Upper lobe of left lung (tissue), 6 donors: ENCODE measurements at regions not wholly inside any gene's neighbourhood (a gene's known extent, or its start where the extent isn't known, plus 50 kb on each side); places are given as distances from the start of the nearest gene placed in this dataset.

Source experiments
- ATAC-seq, 2 donors: fragments of 200-7000 bp; cut with Tn5 transposase; one replicate each; pipeline ENCODE4 v1.9.1; 2022; ENCODE audit warnings: mild to moderate bottlenecking in 2 of 2, moderate library complexity in 2 of 2; ENCODE audit not compliant: low FRiP score in 2 of 2
- DNase-seq, 2 donors: peaks; one replicate each; pipeline ENCODE4 v3.0.0-alpha.2; 2019 to 2020
- H3K27ac ChIP-seq, 4 donors: fragments of 200-600 bp; sonication (generic); one replicate each; pipeline ENCODE4 v1.5.1; 2016 to 2019
- H3K27me3 ChIP-seq, 4 donors: fragments of 200-600 bp; sonication (generic); one replicate each; pipeline ENCODE4 v1.5.1; 2017 to 2019
- H3K36me3 ChIP-seq, 4 donors: fragments of 200-600 bp; sonication (generic); one replicate each; pipeline ENCODE4 v1.5.1; 2016 to 2019
- H3K4me1 ChIP-seq, 4 donors: fragments of 200-600 bp; sonication (generic); one replicate each; pipeline ENCODE4 v1.5.1; 2018 to 2019
- H3K4me3 ChIP-seq, 4 donors: fragments of 200-600 bp; sonication (generic); one replicate each; pipeline ENCODE4 v1.5.1; 2017 to 2019; ENCODE audit warnings: mild to moderate bottlenecking in 2 of 4, moderate library complexity in 1 of 4
- H3K9me3 ChIP-seq, 4 donors: fragments of 200-600 bp; sonication (generic); one replicate each; pipeline ENCODE4 v1.5.1; 2018 to 2019
- EP300 ChIP-seq, 4 donors: sonication (generic); formaldehyde crosslinking; IDR thresholded peaks; one replicate each; pipeline ENCODE4 v1.5.1; 2017; ENCODE audit warnings: antibody characterized with exemption in 4 of 4, control low read depth in 2 of 4
- POLR2A ChIP-seq, 4 donors: fragments of 450-650 bp; IDR thresholded peaks; one replicate each; pipeline ENCODE4 v1.5.1; 2016 to 2017; ENCODE audit warnings: antibody characterized with exemption in 4 of 4, mild to moderate bottlenecking in 2 of 4
- POLR2AphosphoS5 ChIP-seq, 2 donors: sonication (generic); formaldehyde crosslinking; IDR thresholded peaks; one replicate each; pipeline ENCODE4 v1.5.1; 2017; ENCODE audit warnings: antibody characterized with exemption in 2 of 2
- WGBS, 2 donors: methylation state at CpG; one replicate each; pipeline ENCODE4 v1.1.5; 2017 to 2018; 5-methylcytosine and 5-hydroxymethylcytosine counted together
- TF ChIP-seq, protein P1 (sequence below), 6 experiments: fragments of 450-650 bp in 4 of 6; fragments of 200-600 bp in 2 of 6; sonication (generic) in 2 of 6; IDR thresholded peaks; one replicate each; pipeline ENCODE4 v1.5.1; 2016 to 2019; ENCODE audit warnings: antibody characterized with exemption in 6 of 6
- donor health status: DM: no; HTN: no; CAD: no; lungs with moderate emphysema.
- donor health status: DM: no; HTN: yes; CAD: no; lungs with severe emphysema.

DNA sequence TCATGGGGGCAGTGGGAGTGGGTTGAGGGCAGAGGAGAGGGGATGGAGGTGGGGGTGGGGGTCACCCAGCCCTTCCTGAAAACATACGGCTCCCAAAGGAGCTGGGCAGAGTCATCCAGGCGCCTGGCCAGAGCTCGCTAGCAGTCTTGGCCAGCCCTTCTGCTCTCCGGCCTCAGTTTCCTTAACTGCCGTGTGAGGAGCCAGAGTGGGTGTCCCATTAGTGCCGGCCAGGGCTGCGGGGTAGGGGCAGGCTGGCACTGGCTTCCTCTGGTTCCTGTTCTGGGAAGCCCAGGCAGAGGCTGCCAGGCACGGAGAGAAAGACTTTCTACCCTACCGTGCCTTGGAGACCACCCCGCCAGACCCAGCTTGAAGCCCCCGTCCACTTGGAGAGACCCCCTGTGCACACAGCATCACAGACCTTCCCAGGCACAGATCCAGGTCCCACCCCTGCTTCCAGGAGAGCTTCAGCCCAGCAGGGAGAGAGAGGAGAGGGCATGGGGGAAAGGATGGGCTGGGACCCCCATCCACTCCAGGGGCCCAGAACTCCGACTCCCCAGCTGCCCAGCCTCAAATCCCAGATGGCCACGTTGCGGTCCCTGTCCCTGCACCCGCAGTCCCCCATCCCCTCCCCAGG lies 93.3 kb downstream of the RFLNA start:
- Histone ChIP-seq H3K27ac (peak overlapping the region; percentile 89 to 95 (median 90)), H3K9me3 (no peaks in the 10 kb centered on the region), H3K27me3 (no peaks in the 10 kb centered on the region), H3K4me3 (peak overlapping the region in 3 of 4 donors; percentile 44 to 63 (median 55)), H3K36me3 (peaks cover 3 to 36% (median 24%) of the 10 kb centered on the region in 4 donors), H3K4me1 (peaks cover 61 to 89% (median 68%) of the 10 kb centered on the region in 4 donors)
- 47 to 50% methylated on average over 5 to 13 of the region's 15 CpGs for WGBS, 2 donors
- ATAC-seq (no peak), DNase-seq (no peak)
- TF ChIP-seq, protein P1, sequence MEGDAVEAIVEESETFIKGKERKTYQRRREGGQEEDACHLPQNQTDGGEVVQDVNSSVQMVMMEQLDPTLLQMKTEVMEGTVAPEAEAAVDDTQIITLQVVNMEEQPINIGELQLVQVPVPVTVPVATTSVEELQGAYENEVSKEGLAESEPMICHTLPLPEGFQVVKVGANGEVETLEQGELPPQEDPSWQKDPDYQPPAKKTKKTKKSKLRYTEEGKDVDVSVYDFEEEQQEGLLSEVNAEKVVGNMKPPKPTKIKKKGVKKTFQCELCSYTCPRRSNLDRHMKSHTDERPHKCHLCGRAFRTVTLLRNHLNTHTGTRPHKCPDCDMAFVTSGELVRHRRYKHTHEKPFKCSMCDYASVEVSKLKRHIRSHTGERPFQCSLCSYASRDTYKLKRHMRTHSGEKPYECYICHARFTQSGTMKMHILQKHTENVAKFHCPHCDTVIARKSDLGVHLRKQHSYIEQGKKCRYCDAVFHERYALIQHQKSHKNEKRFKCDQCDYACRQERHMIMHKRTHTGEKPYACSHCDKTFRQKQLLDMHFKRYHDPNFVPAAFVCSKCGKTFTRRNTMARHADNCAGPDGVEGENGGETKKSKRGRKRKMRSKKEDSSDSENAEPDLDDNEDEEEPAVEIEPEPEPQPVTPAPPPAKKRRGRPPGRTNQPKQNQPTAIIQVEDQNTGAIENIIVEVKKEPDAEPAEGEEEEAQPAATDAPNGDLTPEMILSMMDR (IDR thresholded peaks at IDR 0.05): no peak

DNA sequence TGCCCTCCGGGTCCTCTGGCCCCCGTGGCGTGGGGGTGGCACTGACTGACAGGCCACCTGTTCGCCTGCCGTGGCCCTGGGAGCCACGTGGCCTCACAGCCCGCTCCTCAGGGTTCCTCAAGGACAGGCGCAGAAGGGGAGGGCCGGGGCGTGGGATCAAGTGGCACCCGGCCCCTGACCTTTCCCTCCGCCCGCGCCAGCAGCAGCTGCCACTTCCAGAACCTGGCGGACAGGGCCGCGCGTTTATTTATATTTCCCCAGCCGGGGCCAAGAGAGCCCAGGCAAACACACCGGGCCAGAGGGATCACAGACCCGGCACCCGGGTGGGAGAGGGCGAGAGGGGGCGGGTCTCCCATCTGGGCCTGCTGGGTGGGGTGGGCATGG lies 92.6 kb downstream of the RFLNA start:
- DNase-seq: peak; percentile 72 to 87
- H3K36me3 ChIP-seq: peaks cover 3 to 42% (median 25%) of the 10 kb centered on the region in 4 donors
- peak overlapping the region; percentile 89 to 95 (median 90) for H3K27ac ChIP-seq
- no peaks in the 10 kb centered on the region for H3K9me3 ChIP-seq
- ATAC-seq: no peak
- peaks cover 57 to 87% (median 66%) of the 10 kb centered on the region in 4 donors for H3K4me1 ChIP-seq
- H3K4me3 ChIP-seq: peak overlapping the region in 3 of 4 donors; percentile 44 to 63 (median 55)
- WGBS, 2 donors: 29 to 35% methylated on average over 10 to 24 of the region's 24 CpGs
- TF ChIP-seq, protein P1 (IDR thresholded peaks at IDR 0.05): peak in 1 of 6 experiments; percentile 4
- peak in 1 of 2 donors; percentile 58 for TF ChIP-seq POLR2AphosphoS5 (IDR thresholded peaks at IDR 0.05)
- no peak for TF ChIP-seq POLR2A (IDR thresholded peaks at IDR 0.05)
- TF ChIP-seq EP300 (IDR thresholded peaks at IDR 0.05): peak in 1 of 4 donors; percentile 31
- H3K27me3 ChIP-seq: no peaks in the 10 kb centered on the region

DNA sequence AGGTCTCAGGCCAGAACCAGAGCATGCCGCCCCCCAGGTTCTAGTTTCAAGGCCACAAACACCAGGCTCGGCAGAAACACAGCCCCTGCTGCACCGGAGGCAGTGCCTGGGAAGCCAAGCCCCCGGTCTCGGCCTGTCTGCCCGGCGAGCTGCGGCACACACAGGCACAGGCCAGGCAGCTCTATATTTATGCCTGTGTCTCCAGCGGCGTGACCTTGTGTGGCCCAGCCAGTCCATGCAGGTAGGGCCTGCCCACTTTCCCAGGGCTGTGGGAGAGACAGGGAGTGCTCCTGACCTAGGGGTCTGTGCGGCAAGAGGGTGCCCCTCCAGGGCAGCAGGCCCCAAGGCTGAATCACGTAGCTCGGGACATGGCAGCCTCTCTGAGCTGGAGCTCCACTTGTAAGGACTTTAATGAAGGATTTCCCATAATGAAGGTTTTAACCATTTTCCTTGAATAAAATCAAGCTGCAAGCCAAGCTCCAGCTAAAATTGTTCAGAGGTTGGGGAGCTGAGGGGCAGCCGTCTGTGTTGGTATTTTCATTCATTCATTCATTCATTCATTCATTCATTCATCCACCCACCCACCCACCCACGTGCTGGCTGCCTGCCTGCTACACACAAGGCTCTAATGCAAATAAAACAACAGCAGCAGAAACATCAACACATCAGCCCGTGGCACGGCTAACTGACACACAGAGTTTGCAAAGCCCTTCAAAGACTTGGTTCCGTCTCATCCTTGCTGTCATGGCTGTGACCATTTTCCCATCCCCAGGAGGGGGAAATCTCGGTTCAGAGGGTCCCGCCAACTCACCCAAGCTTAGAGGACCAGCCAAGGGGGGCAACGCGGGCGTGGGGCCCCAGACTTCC lies 92.0 kb downstream of the RFLNA start:
- Histone ChIP-seq H3K4me1 (peaks cover 57 to 87% (median 66%) of the 10 kb centered on the region in 4 donors), H3K4me3 (peak overlapping the region in 3 of 4 donors; percentile 44 to 63 (median 55)), H3K27me3 (no peaks in the 10 kb centered on the region), H3K27ac (peak overlapping the region; percentile 89 to 95 (median 90)), H3K9me3 (no peaks in the 10 kb centered on the region), H3K36me3 (peaks cover 3 to 48% (median 25%) of the 10 kb centered on the region in 4 donors)
- ATAC-seq (no peak), DNase-seq (no peak)
- WGBS, 2 donors: 71 to 74% methylated on average over 14 to 23 of the region's 23 CpGs
- no peak for TF ChIP-seq EP300 (IDR thresholded peaks at IDR 0.05)
- TF ChIP-seq POLR2A (IDR thresholded peaks at IDR 0.05): no peak
- no peak for TF ChIP-seq POLR2AphosphoS5 (IDR thresholded peaks at IDR 0.05)
- TF ChIP-seq, protein P1 (IDR thresholded peaks at IDR 0.05): no peak

DNA sequence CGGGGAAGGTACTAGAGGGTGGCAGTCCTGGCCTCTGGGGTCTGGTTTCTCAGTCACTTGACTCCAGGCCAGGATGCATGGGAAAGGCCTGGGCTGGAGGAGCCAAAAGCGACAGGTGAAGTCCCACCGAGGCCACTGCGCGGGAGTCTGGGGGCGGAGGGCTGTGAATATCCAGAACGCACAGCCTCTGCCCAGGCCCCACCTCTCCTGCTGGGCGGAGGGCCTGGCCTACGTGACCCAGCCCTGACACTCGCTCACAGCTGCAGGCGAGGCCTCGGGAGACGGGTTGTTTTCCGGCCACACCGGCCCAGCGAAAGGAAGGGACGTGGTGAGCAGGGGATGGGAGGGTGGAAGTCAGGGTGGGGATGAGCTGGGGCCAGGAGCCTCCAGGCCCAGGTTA lies 91.2 kb downstream of the RFLNA start:
- H3K4me3 ChIP-seq: no peak overlapping the region
- 93% methylated on average over 14 to 17 of the region's 17 CpGs for WGBS, 2 donors
- no peak for DNase-seq

More for the DNA sequence above, 91.2 kb downstream of the RFLNA start:
- Histone ChIP-seq H3K27ac (peak overlapping the region in 2 of 4 donors; percentile 28 to 91), H3K27me3 (no peaks in the 10 kb centered on the region), H3K4me1 (peaks cover 60 to 89% (median 66%) of the 10 kb centered on the region in 4 donors), H3K36me3 (peaks cover 3 to 48% (median 25%) of the 10 kb centered on the region in 4 donors), H3K9me3 (no peaks in the 10 kb centered on the region)
- TF ChIP-seq, protein P1 (IDR thresholded peaks at IDR 0.05): no peak
- TF ChIP-seq POLR2AphosphoS5 (IDR thresholded peaks at IDR 0.05): peak in 1 of 2 donors; percentile 19
- no peak for ATAC-seq
